Activated CD8-positive, alpha-beta memory T cell treated with anti-CD3 and anti-CD28 coated beads for 24 hours (primary cell): ENCODE measurements at regions not wholly inside any gene's neighbourhood (a gene's known extent, or its start where the extent isn't known, plus 50 kb on each side); places are given as distances from the start of the nearest gene placed in this dataset.

Source experiments
- DNase-seq: peaks from one replicate; pipeline ENCODE4 v3.0.0-alpha.2; 2020

GRCh38 chr13:91099877-91100276 is 247.6 kb upstream of the MIR17HG start:
- no peak for DNase-seq

GRCh38 chr13:91100944-91101343 is 246.5 kb upstream of the MIR17HG start:
- no peak for DNase-seq

GRCh38 chr13:91101381-91101780 is 246.1 kb upstream of the MIR17HG start:
- no peak for DNase-seq

- DNase-seq = no peak
These were observed 242.2 kb upstream of the MIR17HG start for GRCh38 chr13:91105270-91105669.

- no peak for DNase-seq
These were observed 240.9 kb upstream of the MIR17HG start for GRCh38 chr13:91106565-91106964.

GRCh38 chr13:91108315-91108714 is 239.2 kb upstream of the MIR17HG start:
- no peak for DNase-seq

- no peak for DNase-seq
These were observed 235.8 kb upstream of the MIR17HG start for GRCh38 chr13:91111476-91112200.

- no peak for DNase-seq
These were observed 235.1 kb upstream of the MIR17HG start for GRCh38 chr13:91112201-91112923.

GRCh38 chr13:91112924-91113277 is 234.6 kb upstream of the MIR17HG start:
- no peak for DNase-seq

- no peak for DNase-seq
These were observed 231.7 kb upstream of the MIR17HG start for GRCh38 chr13:91115776-91116175.

GRCh38 chr13:91117351-91117750 is 230.1 kb upstream of the MIR17HG start:
- no peak for DNase-seq

GRCh38 chr13:91119643-91120042 is 227.8 kb upstream of the MIR17HG start:
- no peak for DNase-seq

- no peak for DNase-seq
These were observed 224.7 kb upstream of the MIR17HG start for GRCh38 chr13:91122766-91123165.

- no peak for DNase-seq
These were observed 223.9 kb upstream of the MIR17HG start for GRCh38 chr13:91123456-91124127.

- DNase-seq = no peak
These were observed 220.7 kb upstream of the MIR17HG start for GRCh38 chr13:91126806-91127205.

- DNase-seq = no peak
These were observed 219.5 kb upstream of the MIR17HG start for GRCh38 chr13:91127995-91128394.

GRCh38 chr13:91132381-91132780 is 215.1 kb upstream of the MIR17HG start:
- DNase-seq = no peak

GRCh38 chr13:91132786-91133185 is 214.7 kb upstream of the MIR17HG start:
- DNase-seq = no peak

GRCh38 chr13:91133941-91134802 is 213.3 kb upstream of the MIR17HG start:
- no peak for DNase-seq

GRCh38 chr13:91134803-91135184 is 212.7 kb upstream of the MIR17HG start:
- DNase-seq = no peak

- DNase-seq = no peak
These were observed 212.1 kb upstream of the MIR17HG start for GRCh38 chr13:91135376-91135775.

GRCh38 chr13:91135968-91136367 is 211.5 kb upstream of the MIR17HG start:
- no peak for DNase-seq

GRCh38 chr13:91136806-91137205 is 210.7 kb upstream of the MIR17HG start:
- DNase-seq = no peak
